ENCODE measurements at regions not wholly inside any gene's neighbourhood (a gene's known extent, or its start where the extent isn't known, plus 50 kb on each side); places are given as distances from the start of the nearest gene placed in this dataset.
"Not testable (repeated sequence)": the region's sequence is repeated elsewhere in the genome, so short reads cannot be mapped to it uniquely, and the experiment has no call there.

- no peak for DNase-seq
Observed at GRCh38 chr11:92109466-92109865, 115.2 kb upstream of the FAT3 start.

GRCh38 chr11:92107331-92107730 is 117.3 kb upstream of the FAT3 start:
- no peak for DNase-seq

- DNase-seq: no peak
Observed at GRCh38 chr11:92104349-92104748, 120.3 kb upstream of the FAT3 start.

- no peak for DNase-seq
Observed at GRCh38 chr11:92101920-92102319, 122.7 kb upstream of the FAT3 start.

- DNase-seq: no peak
Observed at GRCh38 chr11:92099183-92099582, 125.4 kb upstream of the FAT3 start.

GRCh38 chr11:92098172-92098571 is 126.4 kb upstream of the FAT3 start:
- no peak for DNase-seq

GRCh38 chr11:92087725-92088537 is 136.7 kb upstream of the FAT3 start:
- DNase-seq: no peak

- DNase-seq: no peak
Observed at GRCh38 chr11:92083123-92083522, 141.5 kb upstream of the FAT3 start.

- DNase-seq: no peak
Observed at GRCh38 chr11:92082652-92083051, 142.0 kb upstream of the FAT3 start.

- DNase-seq: not testable (repeated sequence)
Observed at GRCh38 chr11:92074498-92074897, 150.1 kb upstream of the FAT3 start.

- DNase-seq: no peak
Observed at GRCh38 chr11:92071660-92072059, 153.0 kb upstream of the FAT3 start.

- DNase-seq: no peak
Observed at GRCh38 chr11:92070026-92070889, 154.4 kb upstream of the FAT3 start.

- no peak for DNase-seq
Observed at GRCh38 chr11:92067016-92067415, 157.6 kb upstream of the FAT3 start.

- DNase-seq: no peak
Observed at GRCh38 chr11:92061456-92062062, 163.1 kb upstream of the FAT3 start.

- DNase-seq: no peak
Observed at GRCh38 chr11:92057849-92058442, 166.7 kb upstream of the FAT3 start.

GRCh38 chr11:92053216-92053615 is 171.4 kb upstream of the FAT3 start:
- no peak for DNase-seq

- no peak for DNase-seq
Observed at GRCh38 chr11:92050305-92050704, 174.3 kb upstream of the FAT3 start.

- DNase-seq: peak; percentile 75
Observed at GRCh38 chr11:92048415-92048814, 176.2 kb upstream of the FAT3 start.

GRCh38 chr11:92046103-92046502 is 178.5 kb upstream of the FAT3 start:
- DNase-seq: no peak

GRCh38 chr11:92045301-92045700 is 179.3 kb upstream of the FAT3 start:
- DNase-seq: no peak

- no peak for DNase-seq
Observed at GRCh38 chr11:92035488-92035887, 189.1 kb upstream of the FAT3 start.

GRCh38 chr11:92027136-92027535 is 197.5 kb upstream of the FAT3 start:
- not testable (repeated sequence) for DNase-seq

GRCh38 chr11:92026664-92027063 is 198.0 kb upstream of the FAT3 start:
- no peak for DNase-seq
